Activated CD4-positive, alpha-beta memory T cell treated with anti-CD3 and anti-CD28 coated beads for 36 hours (primary cell): ENCODE measurements at regions not wholly inside any gene's neighbourhood (a gene's known extent, or its start where the extent isn't known, plus 50 kb on each side); places are given as distances from the start of the nearest gene placed in this dataset.

ENCODE experiments used
- CTCF ChIA-PET: fragments of 350-600 bp; sonication (Branson Sonifier 250); formaldehyde crosslinking; loops from one replicate; lab custom pipeline; 2021; ENCODE audit warnings: antibody characterized with exemption, inconsistent platforms; lab: Charles Lee
- POLR2A ChIA-PET: fragments of 350-600 bp; sonication (Branson Sonifier 250); formaldehyde crosslinking; loops from one replicate; lab custom pipeline; 2021; ENCODE audit warnings: antibody characterized with exemption; lab: Charles Lee
- DNase-seq: peaks from one replicate; pipeline ENCODE4 v3.0.0-alpha.2; 2020
- H3K27ac Mint-ChIP-seq: one replicate; pipeline ENCODE4 v1.8.0; 2021; ENCODE audit warnings: mixed read lengths
- H3K27me3 Mint-ChIP-seq: one replicate; pipeline ENCODE4 v1.8.0; 2021; ENCODE audit warnings: mixed read lengths
- H3K36me3 Mint-ChIP-seq: one replicate; pipeline ENCODE4 v1.8.0; 2021; ENCODE audit warnings: mixed read lengths
- H3K4me1 Mint-ChIP-seq: one replicate; pipeline ENCODE4 v1.8.0; 2021; ENCODE audit warnings: low read depth, mixed read lengths
- H3K4me3 Mint-ChIP-seq: one replicate; pipeline ENCODE4 v1.8.0; 2021; ENCODE audit warnings: mild to moderate bottlenecking, mixed read lengths
- H3K9me3 Mint-ChIP-seq: one replicate; pipeline ENCODE4 v1.8.0; 2021; ENCODE audit warnings: mixed read lengths
- intact Hi-C: fragments of 100-400 bp; cut with micrococcal nuclease; formaldehyde crosslinking; loops from one replicate; pipeline ENCODE4 v1.15.1; 2023

- CTCF ChIA-PET, result no interaction called here
These were observed 101.2 kb downstream of the ZNF519 start for GRCh38 chr18:14031053-14031452.

GRCh38 chr18:14029512-14029911, 102.7 kb downstream of the ZNF519 start:
- CTCF ChIA-PET, result no interaction called here
- POLR2A ChIA-PET, result no interaction called here

More at GRCh38 chr18:14031053-14031452, 101.2 kb downstream of the ZNF519 start:
- POLR2A ChIA-PET, result no interaction called here
- DNase-seq, result no peak
- Mint-ChIP-seq H3K4me3 (no peak overlapping the region), H3K36me3 (no peaks in the 10 kb centered on the region), H3K27ac (no peak overlapping the region), H3K27me3 (peaks cover 1% of the 10 kb centered on the region), H3K9me3 (peaks cover 5% of the 10 kb centered on the region), H3K4me1 (no peaks in the 10 kb centered on the region)
- intact Hi-C loops, result no loop called here

GRCh38 chr18:14026199-14026598, 106.0 kb downstream of the ZNF519 start:
- intact Hi-C loops, result no loop called here
- DNase-seq, result no peak
- Mint-ChIP-seq H3K4me3 (no peak overlapping the region), H3K36me3 (no peaks in the 10 kb centered on the region), H3K4me1 (no peaks in the 10 kb centered on the region), H3K27ac (no peak overlapping the region), H3K27me3 (peaks cover 5% of the 10 kb centered on the region), H3K9me3 (peaks cover 5% of the 10 kb centered on the region)
- CTCF ChIA-PET, result no interaction called here
- POLR2A ChIA-PET, result no interaction called here

More at GRCh38 chr18:14029512-14029911, 102.7 kb downstream of the ZNF519 start:
- Mint-ChIP-seq H3K27me3 (peaks cover 1% of the 10 kb centered on the region), H3K36me3 (no peaks in the 10 kb centered on the region), H3K9me3 (peaks cover 5% of the 10 kb centered on the region), H3K4me3 (no peak overlapping the region), H3K4me1 (no peaks in the 10 kb centered on the region), H3K27ac (no peak overlapping the region)
- intact Hi-C loops, result no loop called here
- no peak for DNase-seq

GRCh38 chr18:14025306-14025940, 106.8 kb downstream of the ZNF519 start:
- no peak for DNase-seq
- intact Hi-C loops, result no loop called here
- Mint-ChIP-seq H3K27me3 (peaks cover 5% of the 10 kb centered on the region), H3K27ac (no peak overlapping the region), H3K4me1 (no peaks in the 10 kb centered on the region), H3K9me3 (peaks cover 5% of the 10 kb centered on the region), H3K4me3 (no peak overlapping the region), H3K36me3 (no peaks in the 10 kb centered on the region)
- POLR2A ChIA-PET, result no interaction called here
- CTCF ChIA-PET, result no interaction called here

GRCh38 chr18:14015416-14015815, 100.1 kb upstream of the MC2R start:
- Mint-ChIP-seq H3K9me3 (no peaks in the 10 kb centered on the region), H3K27me3 (no peaks in the 10 kb centered on the region), H3K4me3 (no peak overlapping the region), H3K4me1 (no peaks in the 10 kb centered on the region), H3K27ac (no peak overlapping the region), H3K36me3 (no peaks in the 10 kb centered on the region)
- no peak for DNase-seq
- ChIA-PET POLR2A (no interaction called here), CTCF (no interaction called here)
- intact Hi-C loops, result no loop called here

- Mint-ChIP-seq H3K4me3 (no peak overlapping the region), H3K27ac (no peak overlapping the region), H3K36me3 (no peaks in the 10 kb centered on the region), H3K9me3 (no peaks in the 10 kb centered on the region), H3K27me3 (no peaks in the 10 kb centered on the region), H3K4me1 (no peaks in the 10 kb centered on the region)
- CTCF ChIA-PET, result no interaction called here
- intact Hi-C loops, result no loop called here
- no peak for DNase-seq
- POLR2A ChIA-PET, result no interaction called here
These were observed 99.1 kb upstream of the MC2R start for GRCh38 chr18:14014456-14014855.

- Mint-ChIP-seq H3K4me3 (no peak overlapping the region), H3K36me3 (no peaks in the 10 kb centered on the region), H3K27ac (no peak overlapping the region), H3K27me3 (no peaks in the 10 kb centered on the region), H3K4me1 (no peaks in the 10 kb centered on the region), H3K9me3 (no peaks in the 10 kb centered on the region)
- POLR2A ChIA-PET, result no interaction called here
- intact Hi-C loops, result no loop called here
- no peak for DNase-seq
- CTCF ChIA-PET, result no interaction called here
These were observed 85.5 kb upstream of the MC2R start for GRCh38 chr18:14000884-14001283.

GRCh38 chr18:13999231-13999630, 83.9 kb upstream of the MC2R start:
- DNase-seq, result no peak
- Mint-ChIP-seq H3K4me3 (no peak overlapping the region), H3K27me3 (no peaks in the 10 kb centered on the region), H3K9me3 (no peaks in the 10 kb centered on the region), H3K36me3 (no peaks in the 10 kb centered on the region), H3K4me1 (no peaks in the 10 kb centered on the region), H3K27ac (no peak overlapping the region)
- CTCF ChIA-PET, result no interaction called here
- POLR2A ChIA-PET, result no interaction called here
- intact Hi-C loops, result no loop called here

- no peaks in the 10 kb centered on the region for H3K27me3 Mint-ChIP-seq
- no peaks in the 10 kb centered on the region for H3K9me3 Mint-ChIP-seq
- intact Hi-C loops, result no loop called here
- ChIA-PET CTCF (no interaction called here), POLR2A (no interaction called here)
- H3K4me3 Mint-ChIP-seq, result no peak overlapping the region
- H3K36me3 Mint-ChIP-seq, result no peaks in the 10 kb centered on the region
- DNase-seq, result no peak
- H3K27ac Mint-ChIP-seq, result no peak overlapping the region
- no peaks in the 10 kb centered on the region for H3K4me1 Mint-ChIP-seq
These were observed 83.2 kb upstream of the MC2R start for GRCh38 chr18:13998571-13998970.

GRCh38 chr18:13993730-13994129, 78.4 kb upstream of the MC2R start:
- H3K4me1 Mint-ChIP-seq, result no peaks in the 10 kb centered on the region

GRCh38 chr18:13992826-13993540, 77.6 kb upstream of the MC2R start:
- ChIA-PET POLR2A (no interaction called here), CTCF (no interaction called here)
- no peaks in the 10 kb centered on the region for H3K36me3 Mint-ChIP-seq
- H3K4me1 Mint-ChIP-seq, result no peaks in the 10 kb centered on the region
- H3K27me3 Mint-ChIP-seq, result no peaks in the 10 kb centered on the region
- intact Hi-C loops, result no loop called here
- no peak for DNase-seq
- H3K9me3 Mint-ChIP-seq, result no peaks in the 10 kb centered on the region
- no peak overlapping the region for H3K27ac Mint-ChIP-seq
- H3K4me3 Mint-ChIP-seq, result no peak overlapping the region

More at GRCh38 chr18:13993730-13994129, 78.4 kb upstream of the MC2R start:
- Mint-ChIP-seq H3K36me3 (no peaks in the 10 kb centered on the region), H3K27ac (no peak overlapping the region), H3K9me3 (no peaks in the 10 kb centered on the region), H3K4me3 (no peak overlapping the region), H3K27me3 (no peaks in the 10 kb centered on the region)
- no peak for DNase-seq
- intact Hi-C loops, result no loop called here
- ChIA-PET POLR2A (no interaction called here), CTCF (no interaction called here)

- no peak for DNase-seq
- Mint-ChIP-seq H3K27ac (no peak overlapping the region), H3K9me3 (no peaks in the 10 kb centered on the region), H3K4me1 (no peaks in the 10 kb centered on the region), H3K36me3 (no peaks in the 10 kb centered on the region), H3K4me3 (no peak overlapping the region), H3K27me3 (peaks cover under 1% of the 10 kb centered on the region)
- intact Hi-C loops, result no loop called here
- ChIA-PET POLR2A (no interaction called here), CTCF (interaction anchor here (0.7 to 1.0 kb wide), 2 partner anchors 165 to 990 kb away, joined by 3 read pairs; partner anchors contain the start of gene MC5R)
These were observed 73.9 kb upstream of the MC2R start for GRCh38 chr18:13989199-13989598.

- H3K27me3 Mint-ChIP-seq, result peaks cover 6% of the 10 kb centered on the region
- H3K4me3 Mint-ChIP-seq, result no peak overlapping the region
- no peak overlapping the region for H3K27ac Mint-ChIP-seq
- H3K4me1 Mint-ChIP-seq, result no peaks in the 10 kb centered on the region
- intact Hi-C loops, result no loop called here
- POLR2A ChIA-PET, result no interaction called here
- DNase-seq, result no peak
- CTCF ChIA-PET, result interaction anchor here (1.0 kb wide), 1 partner anchor 175 kb away, joined by 3 read pairs; no protein-coding TSS in a partner anchor
- no peaks in the 10 kb centered on the region for H3K9me3 Mint-ChIP-seq
- H3K36me3 Mint-ChIP-seq, result no peaks in the 10 kb centered on the region
These were observed 72.6 kb upstream of the MC2R start for GRCh38 chr18:13987956-13988355.
